GM12878 (cell line): ENCODE measurements at regions not wholly inside any gene's neighbourhood (a gene's known extent, or its start where the extent isn't known, plus 50 kb on each side); places are given as distances from the start of the nearest gene placed in this dataset.

Experiments used
- ATAC-seq: fragments of 200-7000 bp; cut with Tn5 transposase; 3 replicates; pipeline ENCODE4 v1.9.1; 2020; ENCODE audit warnings: mild to moderate bottlenecking, moderate library complexity
- BruUV-seq: library from RNA; stranded (reverse); fragments of 400-500 nt; replicated peaks from 2 replicates; lab custom pipeline; 2021; lab: Mats Ljungman, UMichigan
- CTCF ChIA-PET: fragments of 300-600 bp; sonication (Branson Sonifier 250); formaldehyde crosslinking; extraction: SDS; loops from one replicate; lab custom pipeline; 2021; ENCODE audit warnings: inconsistent platforms; lab: Yijun Ruan, JAX
- POLR2A ChIA-PET: fragments of 350-600 bp; formaldehyde crosslinking; extraction: SDS; loops from one replicate; lab custom pipeline; 2021; ENCODE audit warnings: inconsistent platforms; lab: Charles Lee
- RAD21 ChIA-PET: fragments of 300-600 bp; sonication (Branson Sonifier 250); formaldehyde crosslinking; loops from one replicate; lab custom pipeline; 2023; ENCODE audit warnings: antibody characterized with exemption; ENCODE audit not compliant: unreplicated experiment; lab: Charles Lee
- SMC1A ChIA-PET: fragments of 300-600 bp; sonication (Branson Sonifier 250); formaldehyde crosslinking; loops from one replicate; lab custom pipeline; 2023; ENCODE audit not compliant: unreplicated experiment, uncharacterized antibody; lab: Charles Lee
- DNase-seq: peaks from one replicate; pipeline ENCODE4 v3.0.0-alpha.2; 2011; ENCODE audit warnings: low read depth, low spot score
- FAIRE-seq: peaks from 3 replicates; lab custom pipeline; 2011; peaks lifted over from hg19 to GRCh38; lab: Jason Lieb, UNC
- H2AFZ ChIP-seq: 2 replicates; pipeline ENCODE4 v1.6.0; 2011; ENCODE audit warnings: low read depth, low read length, control low read depth; ENCODE audit not compliant: control insufficient read depth
- H3K27ac ChIP-seq: 2 replicates; pipeline ENCODE4 v1.5.1; 2011; ENCODE audit warnings: control low read depth; ENCODE audit not compliant: control insufficient read depth, insufficient read depth
- H3K27me3 ChIP-seq, 2 experiments: replicated peaks in 1 of 2; 2 replicates each; pipeline versions ENCODE4 v1.6.0 to v1.6.1; 2011; ENCODE audit warnings: low read length in 1 of 2; ENCODE audit not compliant: control insufficient read depth in 2 of 2, insufficient read depth in 2 of 2
- H3K36me3 ChIP-seq, 2 experiments: 2 replicates each; pipeline ENCODE4 v1.5.1; 2011; ENCODE audit warnings: low read length in 1 of 2; ENCODE audit not compliant: control insufficient read depth in 2 of 2, insufficient read depth in 2 of 2
- H3K4me1 ChIP-seq: 2 replicates; pipeline ENCODE4 v1.6.1; 2011; ENCODE audit warnings: mild to moderate bottlenecking, low read length, moderate library complexity, mixed read lengths; ENCODE audit not compliant: control insufficient read depth, insufficient read depth
- H3K4me2 ChIP-seq: 2 replicates; pipeline ENCODE4 v1.6.0; 2011; ENCODE audit warnings: control low read depth; ENCODE audit not compliant: control insufficient read depth, insufficient read depth
- H3K4me3 ChIP-seq: fragments of 200-600 bp; sonication (generic); 2 replicates; pipeline ENCODE4 v1.5.1; 2016
- H3K79me2 ChIP-seq: 2 replicates; pipeline ENCODE4 v1.6.0; 2011; ENCODE audit warnings: low read length; ENCODE audit not compliant: control insufficient read depth, insufficient read depth
- H3K9ac ChIP-seq: 2 replicates; pipeline ENCODE4 v1.8.0; 2011; ENCODE audit warnings: low read length, control low read depth, mixed read lengths; ENCODE audit not compliant: control insufficient read depth, insufficient read depth
- H3K9me3 ChIP-seq: replicated peaks from 3 replicates; pipeline ENCODE4 v1.5.1; 2011; ENCODE audit warnings: mild to moderate bottlenecking, low read length; ENCODE audit not compliant: control insufficient read depth, insufficient read depth
- H4K20me1 ChIP-seq: 2 replicates; pipeline ENCODE4 v1.6.0; 2011; ENCODE audit not compliant: control insufficient read depth, insufficient read depth
- BMI1 ChIP-seq: fragments of 450-650 bp; IDR thresholded peaks from 2 replicates; pipeline ENCODE4 v1.6.1; 2016; ENCODE audit warnings: mild to moderate bottlenecking, moderate library complexity, borderline replicate concordance
- CHD2 ChIP-seq: IDR thresholded peaks from 2 replicates; pipeline ENCODE4 v1.6.1; 2011; ENCODE audit warnings: low read depth, low read length, improper control_type of control experiment, borderline replicate concordance
- EED ChIP-seq: sonication (generic); IDR thresholded peaks from 2 replicates; pipeline ENCODE4 v1.6.1; 2016; ENCODE audit warnings: antibody characterized with exemption, low read depth
- HCFC1 ChIP-seq: fragments of 150-350 bp; IDR thresholded peaks from 2 replicates; pipeline ENCODE4 v1.6.1; 2014; ENCODE audit warnings: low read length
- KDM1A ChIP-seq: fragments of 200-600 bp; sonication (generic); IDR thresholded peaks from 2 replicates; pipeline ENCODE4 v1.6.1; 2016; ENCODE audit warnings: borderline replicate concordance
- POLR2AphosphoS2 ChIP-seq: IDR thresholded peaks from 2 replicates; pipeline ENCODE4 v1.6.1; 2011; ENCODE audit warnings: low read depth, mild to moderate bottlenecking, low read length, improper control_type of control experiment, moderate library complexity
- SP1 ChIP-seq: IDR thresholded peaks from one replicate; pipeline ENCODE4 v1.6.1; 2011; ENCODE audit warnings: low read depth, low read length
- TAF1 ChIP-seq: IDR thresholded peaks from 2 replicates; pipeline ENCODE4 v1.6.1; 2011; ENCODE audit warnings: mild to moderate bottlenecking, low read depth, low read length, borderline replicate concordance
- YBX1 ChIP-seq: fragments of 450-650 bp; IDR thresholded peaks from 2 replicates; pipeline ENCODE4 v1.6.1; 2016; ENCODE audit warnings: antibody characterized with exemption
- ZNF274 ChIP-seq: IDR thresholded peaks from one replicate; pipeline ENCODE4 v1.8.0; 2011; ENCODE audit not compliant: insufficient read length, insufficient read depth
- ZNF384 ChIP-seq: IDR thresholded peaks from 2 replicates; pipeline ENCODE4 v1.6.1; 2012; ENCODE audit warnings: low read depth, mild to moderate bottlenecking, low read length, improper control_type of control experiment, borderline replicate concordance
- WGBS: methylation state at CpG from one replicate; pipeline ENCODE4 v1.1.6; 2016; ENCODE audit warnings: low lambda C conversion rate; ENCODE audit not compliant: insufficient replicate concordance, insufficient coverage; ENCODE audit errors: missing lambda C conversion rate; 5-methylcytosine and 5-hydroxymethylcytosine counted together
- in situ Hi-C: fragments of 300-500 bp; cut with MboI; formaldehyde crosslinking; loops from 9 replicates; pipeline ENCODE4 v1.14.3; 2018; ENCODE audit warnings: mixed read lengths
- intact Hi-C: fragments of 100-400 bp; cut with micrococcal nuclease; formaldehyde crosslinking; loops from one replicate; pipeline ENCODE4 v1.14.2; 2022; ENCODE audit not compliant: unreplicated experiment
- TF ChIP-seq, protein P1 (sequence below): fragments of 450-650 bp; formaldehyde crosslinking; IDR thresholded peaks from 2 replicates; pipeline ENCODE4 v1.4.0; 2020; ENCODE audit warnings: mild to moderate bottlenecking, moderate library complexity
- TF ChIP-seq, protein P2 (sequence below): fragments of 450-650 bp; conservative IDR thresholded peaks from 2 replicates; pipeline ENCODE4 v1.6.1; 2017; ENCODE audit warnings: mild to moderate bottlenecking, moderate library complexity
- TF ChIP-seq, protein P3 (sequence below): fragments of 450-650 bp; IDR thresholded peaks from 2 replicates; pipeline ENCODE4 v1.6.1; 2018; ENCODE audit warnings: borderline replicate concordance, mild to moderate bottlenecking; ENCODE audit not compliant: partially characterized antibody

DNA sequence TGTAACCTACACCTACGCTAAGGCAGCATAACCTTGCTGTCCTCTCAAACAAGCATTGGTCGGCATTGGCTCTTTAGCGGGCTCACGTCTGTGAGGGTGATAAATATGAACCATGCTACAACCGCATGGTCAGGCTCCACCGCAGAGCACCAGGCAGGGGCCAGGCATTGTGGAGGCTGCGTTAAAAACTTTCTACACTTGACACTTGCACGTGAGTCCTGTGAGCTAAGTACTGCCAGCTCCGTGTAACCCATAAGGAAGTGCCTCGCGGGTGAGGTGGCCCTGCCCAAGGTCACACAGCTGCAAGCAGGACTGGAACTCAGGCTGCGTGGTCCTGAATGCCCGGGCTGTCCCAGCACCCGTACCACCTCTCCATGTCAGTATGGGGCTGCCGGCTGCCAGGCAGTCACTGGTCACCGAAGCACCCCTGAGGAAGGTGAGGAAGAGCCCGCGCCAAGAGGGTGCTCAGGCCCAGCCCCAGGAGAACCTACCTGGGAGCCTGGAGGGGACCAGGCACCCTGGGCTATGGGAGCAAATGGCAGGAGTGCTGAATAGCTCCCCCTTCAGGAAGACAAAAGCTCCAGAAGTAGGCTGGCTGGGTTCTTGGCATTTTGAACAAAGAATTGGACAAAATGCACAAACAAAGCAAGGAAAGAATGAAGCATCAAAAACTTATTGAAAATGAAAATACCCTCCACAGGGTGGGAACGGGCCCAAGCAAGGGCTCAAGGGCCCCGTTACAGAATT lies 271.1 kb upstream of the RAB6C start:
- Histone ChIP-seq H4K20me1 (no peaks in the 10 kb centered on the region), H3K4me1 (no peaks in the 10 kb centered on the region), H2AFZ (no peak overlapping the region), H3K36me3 (no peaks in the 10 kb centered on the region), H3K27me3 (no peaks in the 10 kb centered on the region; a peak in 1 of 4 replicates), H3K4me2 (no peak overlapping the region), H3K9ac (no peak overlapping the region), H3K4me3 (no peak overlapping the region), H3K9me3 (no peaks in the 10 kb centered on the region; the same call in 2 of the 3 replicates), H3K79me2 (no peaks in the 10 kb centered on the region), H3K27ac (no peak overlapping the region)
- in situ Hi-C loops (no loop called here), intact Hi-C loops (no loop called here)
- RAD21 ChIA-PET = no interaction called here
- SMC1A ChIA-PET = no interaction called here
- TF ChIP-seq CHD2 = no peak
- no peak for TF ChIP-seq POLR2AphosphoS2
- TF ChIP-seq YBX1 = no peak
- no peak for TF ChIP-seq EED
- no peak for TF ChIP-seq ZNF274
- TF ChIP-seq ZNF384 = no peak
- no peak for TF ChIP-seq HCFC1
- TF ChIP-seq KDM1A = no peak
- TF ChIP-seq, protein P1, sequence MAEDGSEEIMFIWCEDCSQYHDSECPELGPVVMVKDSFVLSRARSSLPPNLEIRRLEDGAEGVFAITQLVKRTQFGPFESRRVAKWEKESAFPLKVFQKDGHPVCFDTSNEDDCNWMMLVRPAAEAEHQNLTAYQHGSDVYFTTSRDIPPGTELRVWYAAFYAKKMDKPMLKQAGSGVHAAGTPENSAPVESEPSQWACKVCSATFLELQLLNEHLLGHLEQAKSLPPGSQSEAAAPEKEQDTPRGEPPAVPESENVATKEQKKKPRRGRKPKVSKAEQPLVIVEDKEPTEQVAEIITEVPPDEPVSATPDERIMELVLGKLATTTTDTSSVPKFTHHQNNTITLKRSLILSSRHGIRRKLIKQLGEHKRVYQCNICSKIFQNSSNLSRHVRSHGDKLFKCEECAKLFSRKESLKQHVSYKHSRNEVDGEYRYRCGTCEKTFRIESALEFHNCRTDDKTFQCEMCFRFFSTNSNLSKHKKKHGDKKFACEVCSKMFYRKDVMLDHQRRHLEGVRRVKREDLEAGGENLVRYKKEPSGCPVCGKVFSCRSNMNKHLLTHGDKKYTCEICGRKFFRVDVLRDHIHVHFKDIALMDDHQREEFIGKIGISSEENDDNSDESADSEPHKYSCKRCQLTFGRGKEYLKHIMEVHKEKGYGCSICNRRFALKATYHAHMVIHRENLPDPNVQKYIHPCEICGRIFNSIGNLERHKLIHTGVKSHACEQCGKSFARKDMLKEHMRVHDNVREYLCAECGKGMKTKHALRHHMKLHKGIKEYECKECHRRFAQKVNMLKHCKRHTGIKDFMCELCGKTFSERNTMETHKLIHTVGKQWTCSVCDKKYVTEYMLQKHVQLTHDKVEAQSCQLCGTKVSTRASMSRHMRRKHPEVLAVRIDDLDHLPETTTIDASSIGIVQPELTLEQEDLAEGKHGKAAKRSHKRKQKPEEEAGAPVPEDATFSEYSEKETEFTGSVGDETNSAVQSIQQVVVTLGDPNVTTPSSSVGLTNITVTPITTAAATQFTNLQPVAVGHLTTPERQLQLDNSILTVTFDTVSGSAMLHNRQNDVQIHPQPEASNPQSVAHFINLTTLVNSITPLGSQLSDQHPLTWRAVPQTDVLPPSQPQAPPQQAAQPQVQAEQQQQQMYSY (CRISPR knock-in tag) = no peak
- TF ChIP-seq, protein P2, sequence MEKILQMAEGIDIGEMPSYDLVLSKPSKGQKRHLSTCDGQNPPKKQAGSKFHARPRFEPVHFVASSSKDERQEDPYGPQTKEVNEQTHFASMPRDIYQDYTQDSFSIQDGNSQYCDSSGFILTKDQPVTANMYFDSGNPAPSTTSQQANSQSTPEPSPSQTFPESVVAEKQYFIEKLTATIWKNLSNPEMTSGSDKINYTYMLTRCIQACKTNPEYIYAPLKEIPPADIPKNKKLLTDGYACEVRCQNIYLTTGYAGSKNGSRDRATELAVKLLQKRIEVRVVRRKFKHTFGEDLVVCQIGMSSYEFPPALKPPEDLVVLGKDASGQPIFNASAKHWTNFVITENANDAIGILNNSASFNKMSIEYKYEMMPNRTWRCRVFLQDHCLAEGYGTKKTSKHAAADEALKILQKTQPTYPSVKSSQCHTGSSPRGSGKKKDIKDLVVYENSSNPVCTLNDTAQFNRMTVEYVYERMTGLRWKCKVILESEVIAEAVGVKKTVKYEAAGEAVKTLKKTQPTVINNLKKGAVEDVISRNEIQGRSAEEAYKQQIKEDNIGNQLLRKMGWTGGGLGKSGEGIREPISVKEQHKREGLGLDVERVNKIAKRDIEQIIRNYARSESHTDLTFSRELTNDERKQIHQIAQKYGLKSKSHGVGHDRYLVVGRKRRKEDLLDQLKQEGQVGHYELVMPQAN = no peak
- no peak for TF ChIP-seq TAF1
- TF ChIP-seq SP1 = no peak
- TF ChIP-seq, protein P3, sequence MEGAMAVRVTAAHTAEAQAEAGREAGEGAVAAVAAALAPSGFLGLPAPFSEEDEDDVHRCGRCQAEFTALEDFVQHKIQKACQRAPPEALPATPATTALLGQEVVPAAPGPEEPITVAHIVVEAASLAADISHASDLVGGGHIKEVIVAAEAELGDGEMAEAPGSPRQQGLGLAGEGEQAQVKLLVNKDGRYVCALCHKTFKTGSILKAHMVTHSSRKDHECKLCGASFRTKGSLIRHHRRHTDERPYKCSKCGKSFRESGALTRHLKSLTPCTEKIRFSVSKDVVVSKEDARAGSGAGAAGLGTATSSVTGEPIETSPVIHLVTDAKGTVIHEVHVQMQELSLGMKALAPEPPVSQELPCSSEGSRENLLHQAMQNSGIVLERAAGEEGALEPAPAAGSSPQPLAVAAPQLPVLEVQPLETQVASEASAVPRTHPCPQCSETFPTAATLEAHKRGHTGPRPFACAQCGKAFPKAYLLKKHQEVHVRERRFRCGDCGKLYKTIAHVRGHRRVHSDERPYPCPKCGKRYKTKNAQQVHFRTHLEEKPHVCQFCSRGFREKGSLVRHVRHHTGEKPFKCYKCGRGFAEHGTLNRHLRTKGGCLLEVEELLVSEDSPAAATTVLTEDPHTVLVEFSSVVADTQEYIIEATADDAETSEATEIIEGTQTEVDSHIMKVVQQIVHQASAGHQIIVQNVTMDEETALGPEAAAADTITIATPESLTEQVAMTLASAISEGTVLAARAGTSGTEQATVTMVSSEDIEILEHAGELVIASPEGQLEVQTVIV = no peak
- no peak for TF ChIP-seq BMI1
- FAIRE-seq (no peak), ATAC-seq (no peak), DNase-seq (no peak)
- POLR2A ChIA-PET = no interaction called here
- CTCF ChIA-PET = no interaction called here
- no TSS peak for BruUV-seq
- 55% methylated on average over 20 of the region's 20 CpGs for WGBS
